Neural progenitor cell (in vitro differentiated cells): ENCODE measurements at regions not wholly inside any gene's neighbourhood (a gene's known extent, or its start where the extent isn't known, plus 50 kb on each side); places are given as distances from the start of the nearest gene placed in this dataset.

Experiments used
- EZH2 ChIP-seq: fragments of 200-600 bp; sonication (generic); IDR thresholded peaks from 2 replicates; pipeline ENCODE4 v1.6.1; 2017; ENCODE audit warnings: antibody characterized with exemption, mild to moderate bottlenecking, moderate library complexity
- TF ChIP-seq, protein P1 (sequence below): fragments of 200-600 bp; sonication (generic); IDR thresholded peaks from 2 replicates; pipeline ENCODE4 v1.5.1; 2017; ENCODE audit warnings: antibody characterized with exemption, mild to moderate bottlenecking

DNA sequence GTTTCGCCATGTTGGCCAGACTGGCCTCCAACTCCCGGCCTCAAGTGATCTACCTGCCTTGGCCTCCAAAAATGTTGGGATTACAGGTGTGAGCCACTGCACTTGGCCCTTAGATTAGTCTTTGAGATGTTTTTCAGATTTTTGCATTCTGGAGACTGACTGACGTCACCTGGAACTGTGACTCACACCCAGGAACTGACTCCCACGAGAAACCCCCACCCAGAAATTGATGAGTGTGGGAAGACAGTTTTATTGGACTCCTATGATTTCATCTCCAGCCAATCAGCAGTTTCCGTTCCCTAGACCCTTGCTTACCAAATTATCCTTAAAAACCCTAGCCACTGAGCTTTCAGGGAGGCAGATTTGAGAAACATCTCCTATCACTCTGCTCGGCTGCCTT is 867.3 kb downstream of the TYW1 start:
- TF ChIP-seq, protein P1, sequence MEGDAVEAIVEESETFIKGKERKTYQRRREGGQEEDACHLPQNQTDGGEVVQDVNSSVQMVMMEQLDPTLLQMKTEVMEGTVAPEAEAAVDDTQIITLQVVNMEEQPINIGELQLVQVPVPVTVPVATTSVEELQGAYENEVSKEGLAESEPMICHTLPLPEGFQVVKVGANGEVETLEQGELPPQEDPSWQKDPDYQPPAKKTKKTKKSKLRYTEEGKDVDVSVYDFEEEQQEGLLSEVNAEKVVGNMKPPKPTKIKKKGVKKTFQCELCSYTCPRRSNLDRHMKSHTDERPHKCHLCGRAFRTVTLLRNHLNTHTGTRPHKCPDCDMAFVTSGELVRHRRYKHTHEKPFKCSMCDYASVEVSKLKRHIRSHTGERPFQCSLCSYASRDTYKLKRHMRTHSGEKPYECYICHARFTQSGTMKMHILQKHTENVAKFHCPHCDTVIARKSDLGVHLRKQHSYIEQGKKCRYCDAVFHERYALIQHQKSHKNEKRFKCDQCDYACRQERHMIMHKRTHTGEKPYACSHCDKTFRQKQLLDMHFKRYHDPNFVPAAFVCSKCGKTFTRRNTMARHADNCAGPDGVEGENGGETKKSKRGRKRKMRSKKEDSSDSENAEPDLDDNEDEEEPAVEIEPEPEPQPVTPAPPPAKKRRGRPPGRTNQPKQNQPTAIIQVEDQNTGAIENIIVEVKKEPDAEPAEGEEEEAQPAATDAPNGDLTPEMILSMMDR, result no peak
- TF ChIP-seq EZH2, result no peak
